ENCODE measurements at regions not wholly inside any gene's neighbourhood (a gene's known extent, or its start where the extent isn't known, plus 50 kb on each side); places are given as distances from the start of the nearest gene placed in this dataset.
"Not testable (repeated sequence)": the region's sequence is repeated elsewhere in the genome, so short reads cannot be mapped to it uniquely, and the experiment has no call there.

- TF ChIP-seq CTCF (IDR thresholded peaks at IDR 0.05), result no peak
Observed at GRCh38 chr6:141925001-141925400, 207.7 kb upstream of the GJE1 start.

GRCh38 chr6:141922898-141923297 lies 209.8 kb upstream of the GJE1 start:
- no peak for TF ChIP-seq CTCF (IDR thresholded peaks at IDR 0.05)
- no peak for DNase-seq (ENCODE audit: low spot score)
- no peak overlapping the region for H3K4me3 ChIP-seq

More at GRCh38 chr6:141925001-141925400, 207.7 kb upstream of the GJE1 start:
- no peak overlapping the region for H3K27ac ChIP-seq
- DNase-seq (ENCODE audit: low spot score), result no peak
- H3K4me3 ChIP-seq, result no peak overlapping the region

GRCh38 chr6:141916682-141917505 lies 215.8 kb upstream of the GJE1 start:
- DNase-seq (ENCODE audit: low spot score); H3K27ac ChIP-seq; H3K4me3 ChIP-seq: not testable (repeated sequence)

More at GRCh38 chr6:141922898-141923297, 209.8 kb upstream of the GJE1 start:
- H3K27ac ChIP-seq, result no peak overlapping the region

- no peak for TF ChIP-seq CTCF (IDR thresholded peaks at IDR 0.05)
- no peak for DNase-seq (ENCODE audit: low spot score)
- H3K4me3 ChIP-seq, result no peak overlapping the region
- H3K27ac ChIP-seq, result no peak overlapping the region
Observed at GRCh38 chr6:141914646-141915045, 218.1 kb upstream of the GJE1 start.

GRCh38 chr6:141906569-141907080 lies 226.1 kb upstream of the GJE1 start:
- no peak for DNase-seq (ENCODE audit: low spot score)
- TF ChIP-seq CTCF (IDR thresholded peaks at IDR 0.05), result no peak
- Histone ChIP-seq H3K27ac (no peak overlapping the region), H3K4me3 (no peak overlapping the region)

- no peak for DNase-seq (ENCODE audit: low spot score)
- Histone ChIP-seq H3K4me3 (no peak overlapping the region), H3K27ac (no peak overlapping the region)
- no peak for TF ChIP-seq CTCF (IDR thresholded peaks at IDR 0.05)
Observed at GRCh38 chr6:141890661-141891060, 242.1 kb upstream of the GJE1 start.

- TF ChIP-seq CTCF (IDR thresholded peaks at IDR 0.05), result no peak
- DNase-seq (ENCODE audit: low spot score), result no peak
- no peak overlapping the region for H3K4me3 ChIP-seq
- H3K27ac ChIP-seq, result no peak overlapping the region
Observed at GRCh38 chr6:141884850-141885249, 247.9 kb upstream of the GJE1 start.

Measured in coronary artery (tissue), 2 donors.